HG03095 (cell line): ENCODE measurements at regions not wholly inside any gene's neighbourhood (a gene's known extent, or its start where the extent isn't known, plus 50 kb on each side); places are given as distances from the start of the nearest gene placed in this dataset.

Experiments
- ATAC-seq: cut with Tn5 transposase; IDR thresholded peaks from one replicate; pipeline ENCODE4 v1.9.1; 2021; ENCODE audit warnings: moderate library complexity; ENCODE audit not compliant: unreplicated experiment

- no peak for ATAC-seq
Measured at GRCh38 chr5:118778941-118779340, 209.4 kb downstream of the DTWD2 start.

DNA sequence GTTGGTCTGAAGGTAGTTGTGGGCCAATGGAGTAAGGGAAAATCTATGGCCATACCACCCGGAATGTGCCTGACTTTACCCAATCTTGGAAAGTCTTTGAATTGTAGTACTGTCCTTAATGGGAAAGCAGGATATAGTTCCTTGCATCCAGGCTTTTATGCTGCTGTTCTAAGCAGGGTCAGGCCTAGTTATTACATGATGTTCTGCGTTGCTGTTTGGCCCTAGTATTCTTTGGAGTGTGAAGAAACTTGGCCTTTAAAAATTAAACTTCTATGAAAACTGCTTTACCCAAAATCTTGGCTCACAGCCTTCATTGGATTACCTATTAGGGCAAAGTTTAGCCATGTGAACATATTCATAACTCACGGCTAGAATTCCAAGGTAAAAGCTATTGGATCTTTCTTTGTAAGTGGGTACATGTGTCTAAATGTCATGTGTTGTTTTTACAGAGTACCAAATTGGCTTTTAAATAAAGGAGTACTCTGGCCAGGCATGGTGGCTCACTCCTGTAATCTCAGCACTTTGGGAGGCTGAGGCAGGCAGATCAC, 211.1 kb downstream of the DTWD2 start:
- ATAC-seq = no peak

DNA sequence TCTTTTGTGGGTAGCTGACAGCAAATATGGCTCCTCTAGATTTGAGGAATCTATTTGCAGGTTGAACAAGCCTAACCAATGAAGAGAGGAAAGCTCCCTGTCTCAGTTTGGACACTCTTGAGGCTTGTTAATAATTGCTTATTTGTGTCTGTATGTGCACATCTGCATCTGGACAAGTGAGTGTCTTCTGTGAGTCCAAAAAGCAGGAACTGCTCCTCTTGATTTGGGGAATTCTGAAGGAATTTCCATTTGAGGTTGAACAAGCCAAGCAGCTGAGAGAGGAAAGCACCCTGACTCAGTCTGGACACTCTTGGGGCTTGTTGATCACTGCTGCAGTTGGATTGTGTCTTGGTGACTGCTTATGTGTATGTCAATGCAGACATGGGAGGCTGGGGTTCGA, 211.6 kb downstream of the DTWD2 start:
- ATAC-seq = peak; percentile 50

GRCh38 chr5:118775790-118776499, 212.4 kb downstream of the DTWD2 start:
- peak; percentile 45 for ATAC-seq

GRCh38 chr5:118768607-118769175, 219.7 kb downstream of the DTWD2 start:
- no peak for ATAC-seq

DNA sequence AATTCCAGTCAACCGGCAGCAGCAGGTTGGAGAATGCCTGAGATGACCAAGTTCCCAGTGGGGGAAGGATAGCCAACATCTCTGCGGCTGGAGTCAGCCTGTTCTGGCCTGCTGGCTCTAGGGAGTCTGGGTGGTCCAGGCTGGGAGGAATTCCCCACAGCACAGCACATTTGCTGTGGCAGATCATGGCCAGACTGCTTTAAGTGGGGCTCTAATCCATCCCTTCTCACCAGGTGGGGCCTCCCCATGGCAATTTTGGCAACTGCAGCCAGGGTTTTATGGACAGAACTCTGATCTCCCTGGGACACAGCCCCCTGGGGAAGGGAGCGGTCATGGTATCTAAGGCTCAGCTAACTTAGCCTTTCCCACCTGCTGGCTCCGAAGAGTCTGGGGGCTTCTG, 226.1 kb downstream of the DTWD2 start:
- ATAC-seq = no peak

- no peak for ATAC-seq
Measured at GRCh38 chr5:118761814-118762213, 226.5 kb downstream of the DTWD2 start.

GRCh38 chr5:118752969-118753368, 235.4 kb downstream of the DTWD2 start:
- no peak for ATAC-seq

DNA sequence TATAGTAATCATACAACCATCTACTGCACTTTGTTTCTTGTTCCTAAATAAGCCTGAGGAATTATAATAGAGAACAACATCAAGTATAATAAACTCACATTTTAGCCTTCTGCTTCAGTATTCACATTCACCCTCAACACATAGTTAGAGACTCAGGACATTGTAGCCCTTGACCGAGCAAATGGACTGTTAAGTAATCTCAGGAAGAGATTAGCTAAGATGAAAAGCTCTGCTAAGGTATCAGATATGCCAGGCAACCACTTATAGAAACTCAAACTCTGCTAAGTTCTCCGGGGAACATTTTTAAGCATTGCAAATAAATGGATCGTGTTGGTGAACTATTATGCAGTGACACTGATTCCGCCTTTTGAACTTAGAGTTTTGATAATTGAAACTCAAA, 252.0 kb downstream of the DTWD2 start:
- no peak for ATAC-seq

GRCh38 chr5:118733394-118733793, 255.0 kb downstream of the DTWD2 start:
- no peak for ATAC-seq

DNA sequence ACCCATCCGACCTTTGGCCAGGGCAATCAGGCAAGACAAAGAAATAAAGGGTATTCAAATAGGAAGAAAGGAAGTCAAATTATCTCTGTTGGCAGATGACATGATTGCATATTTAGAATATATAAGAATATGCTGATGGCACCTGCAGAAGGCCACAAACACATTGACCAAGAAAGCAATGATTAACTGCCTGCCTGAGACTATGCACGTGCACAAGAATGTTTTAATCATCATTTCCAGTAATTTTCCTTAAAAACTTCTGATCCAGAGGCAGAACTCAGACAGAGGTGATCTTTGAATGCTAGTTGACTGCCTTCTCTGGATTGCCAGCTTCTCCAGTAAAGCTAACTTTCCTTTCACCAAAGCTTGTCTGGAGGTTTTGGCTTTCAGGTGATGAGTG, 260.2 kb downstream of the DTWD2 start:
- ATAC-seq = no peak

DNA sequence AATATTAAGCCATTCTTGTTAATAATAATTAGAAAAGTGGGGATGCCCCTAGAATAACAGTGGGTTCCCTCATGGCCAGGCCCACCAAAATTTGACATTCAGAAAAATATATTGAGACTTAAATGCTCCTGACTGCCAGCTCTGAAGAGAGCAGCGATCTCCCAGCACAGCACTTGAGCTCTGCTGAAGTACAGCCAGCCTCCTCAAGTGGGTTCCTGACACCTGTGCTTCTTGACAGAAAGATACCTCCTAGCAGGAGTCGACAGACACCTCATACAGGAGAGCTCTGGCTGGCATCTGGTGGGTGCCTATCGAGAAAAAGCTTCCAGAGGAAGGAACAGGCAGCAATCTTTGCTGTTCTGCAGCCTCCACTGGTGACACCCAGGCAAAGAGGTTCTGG, 261.5 kb downstream of the DTWD2 start:
- ATAC-seq = no peak

GRCh38 chr5:118723021-118723338, 265.4 kb downstream of the DTWD2 start:
- ATAC-seq = peak; percentile 84

DNA sequence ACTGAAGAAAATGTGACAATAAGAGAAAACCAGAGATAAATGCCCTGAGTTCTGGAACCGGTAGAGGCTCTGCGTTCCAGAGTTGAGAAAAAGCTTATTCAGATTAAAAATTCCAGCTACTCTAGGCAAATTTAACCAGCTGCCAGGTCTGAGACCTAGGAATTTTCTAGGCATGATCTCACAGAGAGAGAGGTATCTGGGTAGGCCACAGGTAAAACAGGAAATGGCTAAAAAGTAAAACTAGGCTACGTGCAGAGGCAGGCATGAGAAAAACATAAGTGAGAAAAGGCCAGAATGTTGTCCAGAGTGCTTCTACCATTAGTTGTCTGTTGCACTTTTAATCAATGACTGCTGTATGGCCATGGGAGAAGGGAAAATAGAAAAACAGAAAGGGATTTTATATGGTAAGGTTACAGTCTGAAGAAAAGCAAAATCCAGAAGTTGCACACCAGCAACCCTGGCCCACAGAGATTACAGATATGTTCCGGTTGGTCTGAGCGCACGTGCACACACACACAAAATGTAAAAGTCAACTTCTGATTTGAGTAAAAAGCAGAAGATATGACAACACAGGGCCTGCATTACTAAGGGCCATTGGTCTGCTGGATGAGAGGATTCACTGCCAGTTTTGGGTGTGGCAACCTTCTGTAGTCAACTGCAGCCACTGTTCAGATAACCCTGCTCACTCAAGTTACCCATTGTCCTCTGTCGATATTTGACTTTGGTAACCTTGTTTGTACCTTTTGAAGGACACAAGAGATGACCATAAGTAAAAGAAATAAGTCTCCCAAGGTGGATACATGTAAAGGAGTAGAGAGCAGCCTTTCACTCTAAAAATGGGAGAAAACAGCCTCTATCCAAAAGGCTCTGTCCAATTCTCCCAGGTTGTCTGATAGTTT, 266.0 kb downstream of the DTWD2 start:
- peak; percentile 58 for ATAC-seq

DNA sequence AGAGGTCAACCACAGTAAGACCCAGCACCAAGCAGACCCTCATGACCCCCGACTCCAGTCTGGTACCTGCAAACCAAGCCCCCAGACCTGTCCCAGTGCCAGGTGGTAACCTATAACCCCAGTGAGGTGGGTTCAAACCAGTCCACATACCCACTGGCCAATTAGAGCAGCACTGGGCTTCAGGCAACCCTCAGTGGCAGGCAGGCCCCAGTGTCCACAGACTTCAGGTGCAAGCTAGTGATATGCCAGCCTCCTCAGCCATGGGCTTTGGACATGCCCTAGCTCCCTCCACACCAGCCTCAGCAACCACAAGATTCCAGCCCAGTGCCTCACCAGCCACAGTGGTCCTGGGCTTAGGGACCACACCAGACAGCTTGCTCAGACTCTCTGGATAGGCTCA, 276.6 kb downstream of the DTWD2 start:
- no peak for ATAC-seq

- no peak for ATAC-seq
Measured at GRCh38 chr5:118705959-118706667, 282.2 kb downstream of the DTWD2 start.

DNA sequence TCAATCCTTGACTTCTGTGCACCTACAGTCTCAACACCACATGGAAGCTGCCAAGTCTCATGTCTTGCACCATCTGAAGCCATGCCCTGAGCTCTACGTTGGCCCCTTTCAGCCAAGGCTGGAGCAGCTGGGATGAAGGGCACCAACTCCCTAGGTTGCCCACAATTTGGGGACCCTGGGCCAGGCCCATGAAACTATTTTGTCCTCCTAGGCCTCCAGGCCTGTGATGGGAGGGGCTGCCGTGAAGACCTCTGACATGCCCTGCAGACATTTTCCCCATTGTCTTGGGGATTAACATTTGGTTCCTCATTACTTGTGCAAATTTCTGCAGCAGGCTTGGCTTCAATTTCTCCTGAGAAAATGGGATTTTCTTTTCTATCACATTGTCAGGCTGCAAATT, 285.1 kb downstream of the DTWD2 start:
- ATAC-seq = no peak

GRCh38 chr5:118701791-118702190, 286.6 kb downstream of the DTWD2 start:
- ATAC-seq = no peak

DNA sequence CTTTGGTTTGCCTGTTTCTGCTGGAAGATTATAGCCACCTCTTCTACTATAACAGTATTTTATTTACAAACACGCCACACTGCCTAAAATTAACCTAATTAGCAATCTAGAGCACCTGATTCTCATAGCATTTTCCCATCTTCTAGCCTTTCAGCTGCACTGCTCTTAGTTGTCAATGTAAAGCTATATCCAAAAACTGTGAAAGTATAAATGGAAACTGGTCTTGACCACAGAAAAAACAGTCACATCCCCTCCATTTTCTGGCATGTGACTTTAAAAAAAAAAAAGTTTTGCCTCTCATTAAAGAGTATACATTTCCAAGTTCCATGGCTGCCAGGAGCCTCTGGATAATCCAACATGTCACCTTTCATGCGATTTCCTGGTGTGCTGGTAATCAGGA, 287.8 kb downstream of the DTWD2 start:
- no peak for ATAC-seq

DNA sequence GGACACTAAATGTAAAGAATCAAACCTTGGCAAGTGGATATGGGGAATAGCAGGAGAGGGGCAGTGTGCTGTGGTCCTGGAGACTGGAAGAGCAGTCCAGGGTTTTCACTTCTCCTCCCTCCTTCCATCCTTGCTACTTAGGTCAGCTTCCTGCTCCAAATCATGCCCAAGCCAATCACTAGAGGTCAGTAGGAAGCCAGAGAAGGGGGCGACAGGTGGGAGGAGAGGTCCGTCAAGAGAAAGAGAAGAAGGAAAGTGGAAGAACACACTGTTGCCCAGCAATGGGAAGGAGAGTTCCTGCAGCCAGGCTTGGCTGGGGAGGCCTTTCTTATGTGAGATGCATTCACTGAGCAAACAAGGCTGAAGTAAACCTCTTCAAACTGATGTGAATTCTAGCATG, 289.6 kb downstream of the DTWD2 start:
- no peak for ATAC-seq

- no peak for ATAC-seq
Measured at GRCh38 chr5:118696076-118696475, 292.3 kb downstream of the DTWD2 start.
